ENCODE measurements at regions not wholly inside any gene's neighbourhood (a gene's known extent, or its start where the extent isn't known, plus 50 kb on each side); places are given as distances from the start of the nearest gene placed in this dataset.

DNA sequence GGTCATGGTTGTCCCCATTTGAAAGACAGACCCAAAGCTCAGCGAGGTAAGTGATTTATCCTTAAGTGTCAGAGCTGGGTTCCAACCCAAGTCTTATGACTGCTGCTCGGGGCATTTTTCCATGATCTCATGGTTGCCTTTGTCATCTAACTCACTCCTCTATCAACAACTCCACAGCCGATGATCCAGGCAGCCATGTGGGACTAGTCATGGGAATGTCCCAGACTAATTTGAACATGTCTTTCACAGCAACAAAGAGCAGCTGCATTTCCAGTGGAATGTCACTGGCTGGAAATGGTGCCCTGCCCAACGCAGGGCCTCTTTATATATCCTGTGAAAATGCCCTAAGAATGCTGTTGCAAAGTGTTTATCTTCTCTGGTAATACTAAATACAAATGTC lies 284.8 kb upstream of the PPARGC1A start:
- Histone ChIP-seq H3K27me3 (replicated peaks in 1 of 4; ENCODE audit: control insufficient read depth in 3 of 4, extremely low read depth in 1 of 4, insufficient read depth in 3 of 4, low read length in 3 of 4) (no peaks in the 10 kb centered on the region), H4K20me1 (replicated peaks in 1 of 2; ENCODE audit: control insufficient read depth in 1 of 2, insufficient read depth in 2 of 2, low read length in 2 of 2) (no peaks in the 10 kb centered on the region), H4K8ac (ENCODE audit: extremely low read depth, insufficient read depth, low read length) (no peak overlapping the region), H3K36me3 (ENCODE audit: control insufficient read depth in 2 of 4, insufficient read depth in 4 of 4, low read length in 3 of 4) (no peaks in the 10 kb centered on the region), H2BK5ac (ENCODE audit: low read depth, low read length) (no peak overlapping the region), H3K27ac (ENCODE audit: low read depth, low read length) (no peak overlapping the region), H3K9me3 (ENCODE audit: insufficient read depth in 2 of 2, low read depth in 1 of 2, low read length in 1 of 2) (no peaks in the 10 kb centered on the region), H3K56ac (replicated peaks; ENCODE audit: insufficient read length, low read depth, low read length) (no peak overlapping the region), H2AK5ac (ENCODE audit: low read depth, low read length) (no peak overlapping the region), H3K4ac (replicated peaks; ENCODE audit: insufficient read length, low read depth, low read length) (no peak overlapping the region), H3K23me2 (ENCODE audit: low read depth, low read length) (no peaks in the 10 kb centered on the region), H4K91ac (replicated peaks; ENCODE audit: insufficient read length, low read length) (no peak overlapping the region), H3K9ac (replicated peaks in 1 of 4; ENCODE audit: extremely low read depth in 1 of 4, low read depth in 3 of 4, low read length in 3 of 4) (no peak overlapping the region), H3K18ac (ENCODE audit: extremely low read depth, low read length) (no peak overlapping the region), H2BK20ac (ENCODE audit: low read length) (no peak overlapping the region), H2BK15ac (ENCODE audit: low read length) (no peak overlapping the region), H3K79me2 (ENCODE audit: control insufficient read depth in 1 of 2, insufficient read depth in 2 of 2, low read length in 2 of 2) (no peaks in the 10 kb centered on the region), H3K79me1 (ENCODE audit: low read depth, low read length) (no peaks in the 10 kb centered on the region), H2AFZ (ENCODE audit: low read length) (no peak overlapping the region), H3K14ac (ENCODE audit: insufficient read length) (no peak overlapping the region), H3K23ac (ENCODE audit: insufficient read length) (no peak overlapping the region), H2BK120ac (replicated peaks; ENCODE audit: low read depth, low read length) (no peak overlapping the region), H4K5ac (ENCODE audit: insufficient read length, low read depth, low read length) (no peak overlapping the region), H3K4me2 (ENCODE audit: insufficient read depth in 1 of 2, low read depth in 2 of 2, low read length in 2 of 2) (no peak overlapping the region), H3K4me1 (replicated peaks in 1 of 4; ENCODE audit: control insufficient read depth in 3 of 4, insufficient read depth in 4 of 4, low read length in 3 of 4) (no peaks in the 10 kb centered on the region), H2BK12ac (ENCODE audit: low read depth, low read length) (no peak overlapping the region), H3K4me3 (ENCODE audit: extremely low read depth in 1 of 4, insufficient read depth in 2 of 4, low read depth in 3 of 4, low read length in 4 of 4) (no peak overlapping the region)
- 91% methylated on average over 4 of the region's 4 CpGs; no CpG with 5 or more reads in 1 of the 2 experiments for WGBS, 2 experiments (ENCODE audit: extremely low coverage in 1 of 2, insufficient coverage in 1 of 2, insufficient read length in 1 of 2, insufficient replicate concordance in 2 of 2, low coverage in 1 of 2, low lambda C conversion rate in 2 of 2, missing lambda C conversion rate in 1 of 2)
- POLR2A ChIA-PET (ENCODE audit: partially characterized antibody), result no interaction called here
- FAIRE-seq (no peak), DNase-seq (ENCODE audit: low read depth in 1 of 2, low spot score in 2 of 2) (no peak)
- CTCF ChIA-PET (ENCODE audit: partially characterized antibody), result interaction anchor here (0.6 to 0.7 kb wide), 3 partner anchors 65 to 299 kb away, joined by 3 read pairs; no protein-coding TSS in a partner anchor
- TF ChIP-seq BCL11A (IDR thresholded peaks at IDR 0.05; ENCODE audit: low read depth in 2 of 2, low read length in 2 of 2) (no peak), GABPA (IDR thresholded peaks at IDR 0.05; ENCODE audit: borderline replicate concordance, insufficient read depth, low read length) (no peak), BACH1 (IDR thresholded peaks at IDR 0.05; ENCODE audit: low read length) (no peak), SAP30 (IDR thresholded peaks at IDR 0.05; ENCODE audit: insufficient read depth, insufficient replicate concordance, low read length) (no peak), NANOG (IDR thresholded peaks at IDR 0.05; ENCODE audit: insufficient read depth, low read depth, low read length, poor library complexity, severe bottlenecking) (no peak), RNF2 (IDR thresholded peaks at IDR 0.05; ENCODE audit: borderline replicate concordance, low read depth, low read length, missing control alignments, poor library complexity, severe bottlenecking) (no peak), NRF1 (IDR thresholded peaks at IDR 0.05; ENCODE audit: low read depth, low read length) (no peak)
- TF ChIP-seq, protein P1, sequence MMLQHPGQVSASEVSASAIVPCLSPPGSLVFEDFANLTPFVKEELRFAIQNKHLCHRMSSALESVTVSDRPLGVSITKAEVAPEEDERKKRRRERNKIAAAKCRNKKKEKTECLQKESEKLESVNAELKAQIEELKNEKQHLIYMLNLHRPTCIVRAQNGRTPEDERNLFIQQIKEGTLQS (IDR thresholded peaks at IDR 0.05; ENCODE audit: insufficient read depth, low read depth, low read length), result no peak
